Skeletal muscle satellite cell (primary cell): ENCODE measurements at regions not wholly inside any gene's neighbourhood (a gene's known extent, or its start where the extent isn't known, plus 50 kb on each side); places are given as distances from the start of the nearest gene placed in this dataset.
"Not testable (repeated sequence)": the region's sequence is repeated elsewhere in the genome, so short reads cannot be mapped to it uniquely, and the experiment has no call there.

Experiments
- H3K27me3 ChIP-seq: 2 replicates; pipeline ENCODE4 v1.7.0; 2013; ENCODE audit warnings: low read length; ENCODE audit not compliant: control insufficient read depth, insufficient read depth
- H3K36me3 ChIP-seq: 2 replicates; pipeline ENCODE4 v1.7.0; 2013; ENCODE audit warnings: mild to moderate bottlenecking, control low read depth, low read length; ENCODE audit not compliant: insufficient read depth
- H3K4me1 ChIP-seq: 2 replicates; pipeline ENCODE4 v1.7.0; 2013; ENCODE audit warnings: low read length; ENCODE audit not compliant: control insufficient read depth, insufficient read depth
- H3K4me2 ChIP-seq: 2 replicates; pipeline ENCODE4 v1.7.0; 2013; ENCODE audit warnings: mild to moderate bottlenecking, low read length
- H3K4me3 ChIP-seq: 2 replicates; pipeline ENCODE4 v1.7.0; 2013; ENCODE audit warnings: low read length
- H3K9ac ChIP-seq: 2 replicates; pipeline ENCODE4 v1.7.0; 2013; ENCODE audit warnings: mild to moderate bottlenecking, low read depth, low read length, moderate library complexity
- H3K9me3 ChIP-seq: replicated peaks from 2 replicates; pipeline ENCODE4 v1.7.0; 2013; ENCODE audit warnings: mild to moderate bottlenecking, control low read depth, low read length

DNA sequence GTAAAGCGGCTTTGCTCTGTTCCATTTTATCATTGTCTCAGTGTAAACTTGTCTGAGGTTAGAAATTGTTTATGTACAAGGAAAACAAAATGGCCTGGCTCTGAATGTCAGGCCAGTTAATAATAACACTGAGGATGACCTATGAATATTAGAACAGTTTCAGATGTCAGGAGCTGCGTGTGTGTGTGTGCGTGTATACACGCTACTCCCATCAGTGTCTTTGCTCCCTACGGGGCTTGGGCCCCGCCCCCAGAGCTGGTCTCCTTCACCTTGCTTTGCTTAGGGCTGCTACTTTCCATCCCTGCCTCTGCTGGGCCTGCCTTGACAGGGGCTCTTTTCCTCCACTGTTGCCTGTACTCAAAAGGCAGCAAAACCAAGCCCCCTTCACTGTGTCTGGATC is 142.3 kb upstream of the BET1 start:
- Histone ChIP-seq H3K27me3 (no peaks in the 10 kb centered on the region), H3K4me1 (peaks cover 41% of the 10 kb centered on the region), H3K9me3 (no peaks in the 10 kb centered on the region), H3K4me3 (no peak overlapping the region), H3K9ac (peak overlapping the region; percentile 24), H3K36me3 (no peaks in the 10 kb centered on the region), H3K4me2 (peak overlapping the region; percentile 38)

DNA sequence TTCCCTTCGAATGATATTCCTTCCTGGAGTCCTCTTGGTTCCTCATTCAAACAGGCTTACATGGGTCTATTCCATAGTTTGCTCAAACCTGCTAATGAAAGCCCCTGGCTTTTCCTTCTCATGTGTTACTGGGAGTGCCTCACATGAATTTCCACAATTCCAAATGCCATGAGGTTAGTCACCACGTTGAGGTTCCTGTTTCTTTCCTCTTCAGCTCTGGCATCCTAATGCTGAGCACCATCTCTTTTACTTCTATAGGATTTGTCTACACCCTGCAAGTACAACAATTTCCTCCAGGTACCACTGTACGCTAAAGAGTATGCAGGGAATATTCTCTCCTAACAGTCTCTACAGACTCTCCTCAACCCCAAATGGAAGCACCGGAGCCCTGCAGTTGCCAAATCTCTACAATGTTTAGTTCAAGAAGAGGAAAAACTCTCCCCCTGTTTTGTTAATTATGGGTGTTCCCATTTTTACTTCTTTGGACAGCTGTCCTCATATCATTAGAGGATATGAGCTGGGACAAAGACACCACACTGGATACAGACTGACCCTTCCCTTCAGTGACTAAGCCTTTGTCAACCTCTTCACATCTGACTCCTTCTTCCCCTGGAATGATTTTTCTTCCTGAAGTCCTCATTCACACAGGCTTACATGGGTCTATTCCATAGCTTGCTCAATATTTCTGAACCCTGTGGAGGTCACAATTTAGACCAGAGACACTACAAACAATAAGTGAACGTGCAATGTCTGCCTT is 145.8 kb upstream of the BET1 start:
- no peaks in the 10 kb centered on the region for H3K9me3 ChIP-seq
- H3K27me3 ChIP-seq = no peaks in the 10 kb centered on the region
- H3K4me2 ChIP-seq = peak overlapping the region; percentile 19
- peak overlapping the region; percentile 19 for H3K4me3 ChIP-seq
- peak overlapping the region; percentile 26 for H3K9ac ChIP-seq
- H3K4me1 ChIP-seq = peaks cover 34% of the 10 kb centered on the region
- no peaks in the 10 kb centered on the region for H3K36me3 ChIP-seq

- Histone ChIP-seq H3K27me3 (no peaks in the 10 kb centered on the region), H3K4me3 (no peak overlapping the region), H3K4me1 (peaks cover 27% of the 10 kb centered on the region), H3K9me3 (no peaks in the 10 kb centered on the region), H3K36me3 (no peaks in the 10 kb centered on the region), H3K9ac (no peak overlapping the region), H3K4me2 (no peak overlapping the region)
Measured at GRCh38 chr7:94154182-94154581, 150.0 kb upstream of the BET1 start.

GRCh38 chr7:94154858-94155257 is 150.7 kb upstream of the BET1 start:
- H3K9ac ChIP-seq = no peak overlapping the region
- H3K4me1 ChIP-seq = peaks cover 21% of the 10 kb centered on the region
- H3K4me3 ChIP-seq = no peak overlapping the region
- no peak overlapping the region for H3K4me2 ChIP-seq
- H3K9me3 ChIP-seq = no peaks in the 10 kb centered on the region
- H3K27me3 ChIP-seq = no peaks in the 10 kb centered on the region
- no peaks in the 10 kb centered on the region for H3K36me3 ChIP-seq

GRCh38 chr7:94157659-94158306 is 153.6 kb upstream of the BET1 start:
- H3K9ac ChIP-seq, H3K4me3 ChIP-seq, H3K36me3 ChIP-seq, H3K27me3 ChIP-seq, H3K9me3 ChIP-seq, H3K4me2 ChIP-seq: not testable (repeated sequence)
- peaks cover 12% of the 10 kb centered on the region for H3K4me1 ChIP-seq

- H3K9ac ChIP-seq = no peak overlapping the region
- peaks cover 12% of the 10 kb centered on the region for H3K4me1 ChIP-seq
- H3K9me3 ChIP-seq = no peaks in the 10 kb centered on the region
- H3K4me3 ChIP-seq = no peak overlapping the region
- H3K36me3 ChIP-seq = no peaks in the 10 kb centered on the region
- no peak overlapping the region for H3K4me2 ChIP-seq
- H3K27me3 ChIP-seq = no peaks in the 10 kb centered on the region
Measured at GRCh38 chr7:94160719-94161435, 156.7 kb upstream of the BET1 start.

DNA sequence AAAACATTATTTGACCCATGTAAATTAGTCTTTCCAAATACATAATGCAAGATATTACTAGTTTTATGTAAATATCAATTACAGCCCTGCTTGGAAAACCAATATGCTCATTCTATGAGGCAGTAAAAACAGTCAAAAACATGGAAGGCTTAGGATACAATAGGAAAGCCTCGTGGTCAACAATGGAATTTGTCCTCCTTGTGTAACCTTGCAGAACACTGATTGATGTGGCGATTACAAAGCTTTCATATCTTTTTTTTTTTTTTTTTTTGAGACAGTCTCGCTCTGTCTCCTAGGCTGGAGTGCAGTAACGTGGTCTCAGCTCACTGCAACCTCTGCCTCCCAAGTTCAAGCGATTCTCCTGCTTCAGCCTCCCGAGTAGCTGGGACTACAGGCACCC is 157.3 kb upstream of the BET1 start:
- Histone ChIP-seq H3K27me3 (no peaks in the 10 kb centered on the region), H3K9ac (no peak overlapping the region), H3K4me1 (peaks cover 12% of the 10 kb centered on the region), H3K4me3 (no peak overlapping the region), H3K36me3 (no peaks in the 10 kb centered on the region), H3K4me2 (no peak overlapping the region), H3K9me3 (no peaks in the 10 kb centered on the region)

DNA sequence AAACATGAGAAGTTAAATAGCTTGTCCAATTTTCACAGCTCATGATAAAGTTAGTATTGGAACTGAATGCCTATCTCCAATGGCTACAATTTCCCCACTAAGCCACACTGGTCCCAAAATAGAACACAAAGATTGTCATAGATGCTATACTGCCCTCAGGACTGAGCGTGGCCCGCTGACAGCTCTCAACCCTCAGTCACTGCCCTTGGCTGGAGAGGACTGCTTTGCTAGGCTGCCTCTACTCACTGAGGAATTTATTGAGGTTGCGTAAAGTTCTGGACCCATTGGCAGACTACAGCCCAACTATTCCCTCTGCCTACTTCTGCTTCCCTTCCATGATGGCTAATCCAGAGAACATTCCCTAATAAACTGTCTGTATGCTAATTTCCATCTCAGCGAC is 165.5 kb upstream of the BET1 start:
- H3K9ac ChIP-seq = no peak overlapping the region
- H3K4me2 ChIP-seq = no peak overlapping the region
- H3K4me1 ChIP-seq = no peaks in the 10 kb centered on the region
- H3K36me3 ChIP-seq = no peaks in the 10 kb centered on the region
- H3K27me3 ChIP-seq = no peaks in the 10 kb centered on the region
- no peaks in the 10 kb centered on the region for H3K9me3 ChIP-seq
- no peak overlapping the region for H3K4me3 ChIP-seq

- H3K9me3 ChIP-seq = no peaks in the 10 kb centered on the region
- H3K4me3 ChIP-seq = no peak overlapping the region
- H3K36me3 ChIP-seq = no peaks in the 10 kb centered on the region
- H3K9ac ChIP-seq = no peak overlapping the region
- no peak overlapping the region for H3K4me2 ChIP-seq
- H3K27me3 ChIP-seq = no peaks in the 10 kb centered on the region
- peaks cover 3% of the 10 kb centered on the region for H3K4me1 ChIP-seq
Measured at GRCh38 chr7:94170836-94171235, 166.7 kb upstream of the BET1 start.

- Histone ChIP-seq H3K9ac (no peak overlapping the region), H3K4me2 (no peak overlapping the region), H3K36me3 (no peaks in the 10 kb centered on the region), H3K4me1 (peaks cover 3% of the 10 kb centered on the region), H3K9me3 (no peaks in the 10 kb centered on the region), H3K4me3 (no peak overlapping the region), H3K27me3 (no peaks in the 10 kb centered on the region)
Measured at GRCh38 chr7:94173436-94173835, 169.3 kb upstream of the BET1 start.

DNA sequence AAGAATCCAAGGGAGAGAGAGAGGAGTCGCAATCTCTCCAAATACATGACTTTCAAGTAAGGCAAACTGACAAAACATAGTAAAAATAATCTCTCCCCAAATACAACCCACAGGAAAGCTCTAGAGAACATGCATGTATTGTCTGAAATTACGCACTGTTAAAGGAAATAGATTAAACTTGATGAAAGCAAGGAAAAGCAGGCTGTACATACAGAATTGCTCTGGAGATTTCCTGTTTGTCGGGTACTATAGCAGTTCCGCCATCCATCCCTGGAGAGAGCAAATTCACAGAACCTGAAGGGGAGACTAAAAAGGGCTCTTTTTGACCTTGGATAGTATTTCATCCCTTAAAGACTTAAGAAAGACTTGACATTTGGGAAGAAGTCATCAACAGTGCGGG is 170.2 kb upstream of the BET1 start:
- no peaks in the 10 kb centered on the region for H3K36me3 ChIP-seq
- no peak overlapping the region for H3K4me2 ChIP-seq
- no peak overlapping the region for H3K4me3 ChIP-seq
- no peaks in the 10 kb centered on the region for H3K27me3 ChIP-seq
- H3K9me3 ChIP-seq = no peaks in the 10 kb centered on the region
- H3K4me1 ChIP-seq = peaks cover 3% of the 10 kb centered on the region
- H3K9ac ChIP-seq = no peak overlapping the region
